ENCODE measurements at regions not wholly inside any gene's neighbourhood (a gene's known extent, or its start where the extent isn't known, plus 50 kb on each side); places are given as distances from the start of the nearest gene placed in this dataset.

GRCh38 chr1:213388199-213388598, 337.2 kb downstream of the RPS6KC1 start:
- Mint-ChIP-seq H3K9me3 (no peaks in the 10 kb centered on the region), H3K36me3 (ENCODE audit: low read depth) (no peaks in the 10 kb centered on the region), H3K27ac (no peak overlapping the region), H3K27me3 (no peaks in the 10 kb centered on the region), H3K4me3 (no peak overlapping the region), H3K4me1 (ENCODE audit: low read depth) (no peaks in the 10 kb centered on the region)

DNA sequence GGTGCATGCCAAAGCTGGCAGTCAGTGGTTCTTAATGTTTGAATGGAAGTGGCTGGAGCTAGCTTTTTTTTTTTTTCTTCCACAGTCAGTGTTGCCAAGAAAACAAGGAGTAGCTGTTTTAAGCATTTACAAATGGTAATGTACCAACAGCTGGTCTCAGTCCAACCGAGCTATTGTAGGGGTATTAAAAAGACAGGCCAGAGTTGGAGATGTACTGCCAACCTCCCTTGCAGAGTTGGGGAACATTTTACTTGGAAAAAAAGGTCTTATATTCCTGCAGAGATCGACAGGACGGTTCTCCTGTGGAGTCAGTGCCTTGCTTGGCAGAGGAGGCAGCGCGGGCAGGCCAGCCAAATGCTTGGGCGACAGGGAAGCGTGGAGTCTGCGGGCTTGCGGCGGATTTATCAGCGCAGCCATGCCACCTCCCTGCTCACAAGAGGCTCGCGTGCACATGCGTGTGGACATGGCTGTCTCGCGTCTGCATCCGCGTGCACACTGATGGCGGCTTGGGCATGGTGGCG, 338.1 kb downstream of the RPS6KC1 start:
- no peak overlapping the region for H3K4me3 Mint-ChIP-seq
- H3K9me3 Mint-ChIP-seq, result no peaks in the 10 kb centered on the region
- no peaks in the 10 kb centered on the region for H3K36me3 Mint-ChIP-seq (ENCODE audit: low read depth)
- no peaks in the 10 kb centered on the region for H3K4me1 Mint-ChIP-seq (ENCODE audit: low read depth)
- no peak overlapping the region for H3K27ac Mint-ChIP-seq
- H3K27me3 Mint-ChIP-seq, result no peaks in the 10 kb centered on the region

- no peaks in the 10 kb centered on the region for H3K4me1 Mint-ChIP-seq (ENCODE audit: low read depth)
- no peak overlapping the region for H3K27ac Mint-ChIP-seq
- no peaks in the 10 kb centered on the region for H3K9me3 Mint-ChIP-seq
- H3K36me3 Mint-ChIP-seq (ENCODE audit: low read depth), result no peaks in the 10 kb centered on the region
- H3K4me3 Mint-ChIP-seq, result no peak overlapping the region
- no peaks in the 10 kb centered on the region for H3K27me3 Mint-ChIP-seq
Observed at GRCh38 chr1:213391445-213391844, 340.4 kb downstream of the RPS6KC1 start.

DNA sequence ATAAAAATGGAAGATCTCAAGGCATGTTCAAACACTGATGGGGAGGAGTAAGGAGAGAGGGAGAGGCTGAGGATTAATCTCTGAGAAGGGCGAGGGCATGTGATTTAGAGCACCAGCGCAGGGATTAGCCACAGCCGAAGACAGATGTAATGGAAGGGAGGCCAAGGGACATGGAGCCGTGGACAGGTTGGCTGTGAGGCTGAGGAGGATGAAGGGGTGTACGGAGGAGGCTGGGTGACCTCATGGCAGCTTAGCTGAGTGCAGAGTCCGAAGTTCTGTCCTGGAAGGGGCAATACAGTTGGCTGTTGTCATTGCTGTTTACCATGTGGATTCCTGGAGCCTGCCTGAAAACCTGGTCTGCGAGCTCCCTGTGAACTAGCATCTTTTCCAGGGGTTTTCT, 342.8 kb downstream of the RPS6KC1 start:
- H3K4me3 Mint-ChIP-seq, result no peak overlapping the region
- H3K9me3 Mint-ChIP-seq, result no peaks in the 10 kb centered on the region
- no peaks in the 10 kb centered on the region for H3K4me1 Mint-ChIP-seq (ENCODE audit: low read depth)
- no peaks in the 10 kb centered on the region for H3K27me3 Mint-ChIP-seq
- H3K27ac Mint-ChIP-seq, result no peak overlapping the region
- no peaks in the 10 kb centered on the region for H3K36me3 Mint-ChIP-seq (ENCODE audit: low read depth)

GRCh38 chr1:213394837-213395236, 343.8 kb downstream of the RPS6KC1 start:
- Mint-ChIP-seq H3K27me3 (no peaks in the 10 kb centered on the region), H3K9me3 (no peaks in the 10 kb centered on the region), H3K4me3 (no peak overlapping the region), H3K27ac (no peak overlapping the region), H3K4me1 (ENCODE audit: low read depth) (no peaks in the 10 kb centered on the region), H3K36me3 (ENCODE audit: low read depth) (no peaks in the 10 kb centered on the region)

GRCh38 chr1:213397638-213398037, 346.6 kb downstream of the RPS6KC1 start:
- no peak overlapping the region for H3K27ac Mint-ChIP-seq
- H3K4me1 Mint-ChIP-seq (ENCODE audit: low read depth), result no peaks in the 10 kb centered on the region
- no peaks in the 10 kb centered on the region for H3K9me3 Mint-ChIP-seq
- H3K36me3 Mint-ChIP-seq (ENCODE audit: low read depth), result no peaks in the 10 kb centered on the region
- H3K27me3 Mint-ChIP-seq, result no peaks in the 10 kb centered on the region
- H3K4me3 Mint-ChIP-seq, result no peak overlapping the region

GRCh38 chr1:213399695-213400094, 348.7 kb downstream of the RPS6KC1 start:
- no peaks in the 10 kb centered on the region for H3K4me1 Mint-ChIP-seq (ENCODE audit: low read depth)
- no peak overlapping the region for H3K27ac Mint-ChIP-seq
- H3K27me3 Mint-ChIP-seq, result no peaks in the 10 kb centered on the region
- H3K4me3 Mint-ChIP-seq, result no peak overlapping the region
- no peaks in the 10 kb centered on the region for H3K9me3 Mint-ChIP-seq
- no peaks in the 10 kb centered on the region for H3K36me3 Mint-ChIP-seq (ENCODE audit: low read depth)

DNA sequence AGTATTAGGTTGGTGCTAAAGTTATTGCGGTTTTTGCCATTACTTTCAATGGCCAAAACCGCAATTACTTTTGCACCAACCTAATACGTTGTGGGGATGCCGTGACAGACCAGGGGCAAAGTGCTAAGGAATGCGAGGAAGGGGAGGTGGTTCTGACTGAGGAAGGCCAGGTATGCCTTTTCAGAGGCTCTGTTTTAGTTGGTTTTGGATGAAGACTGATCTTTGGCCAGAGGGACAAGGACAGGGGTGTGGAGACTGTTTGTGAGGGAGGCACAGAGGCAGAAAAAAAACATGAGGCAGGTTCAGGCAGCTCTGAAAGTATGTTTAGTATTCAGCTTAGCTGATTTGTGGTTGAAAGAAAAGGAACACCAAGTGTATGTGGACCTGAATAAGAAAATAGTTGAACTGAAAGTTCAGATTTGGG, 358.2 kb downstream of the RPS6KC1 start:
- Mint-ChIP-seq H3K9me3 (no peaks in the 10 kb centered on the region), H3K4me3 (no peak overlapping the region), H3K36me3 (ENCODE audit: low read depth) (no peaks in the 10 kb centered on the region), H3K27ac (no peak overlapping the region), H3K27me3 (no peaks in the 10 kb centered on the region), H3K4me1 (ENCODE audit: low read depth) (no peaks in the 10 kb centered on the region)

GRCh38 chr1:213409971-213410370, 358.9 kb downstream of the RPS6KC1 start:
- Mint-ChIP-seq H3K9me3 (no peaks in the 10 kb centered on the region), H3K27ac (no peak overlapping the region), H3K4me1 (ENCODE audit: low read depth) (no peaks in the 10 kb centered on the region), H3K36me3 (ENCODE audit: low read depth) (no peaks in the 10 kb centered on the region), H3K27me3 (no peaks in the 10 kb centered on the region), H3K4me3 (no peak overlapping the region)

DNA sequence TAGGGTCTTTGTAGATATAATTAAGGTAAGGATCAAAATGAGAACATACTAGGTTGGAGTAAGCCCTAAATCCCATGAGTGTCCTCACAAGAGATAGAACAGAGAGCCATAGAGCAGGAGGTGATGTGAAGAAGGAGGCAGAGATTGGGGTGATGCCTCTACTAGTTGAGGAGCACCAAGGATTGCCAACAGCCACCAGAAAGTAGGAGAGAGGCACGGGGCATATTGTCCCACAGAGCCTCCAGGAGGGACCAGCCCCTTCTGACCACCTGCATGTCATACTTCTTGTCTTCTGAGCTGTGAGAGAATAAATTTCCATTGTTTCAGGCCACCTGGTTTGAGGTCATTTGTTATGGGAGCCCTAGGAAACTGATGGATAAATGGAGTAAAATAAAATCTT, 363.3 kb downstream of the RPS6KC1 start:
- H3K27me3 Mint-ChIP-seq, result peaks cover 4% of the 10 kb centered on the region
- no peaks in the 10 kb centered on the region for H3K36me3 Mint-ChIP-seq (ENCODE audit: low read depth)
- H3K27ac Mint-ChIP-seq, result no peak overlapping the region
- no peaks in the 10 kb centered on the region for H3K4me1 Mint-ChIP-seq (ENCODE audit: low read depth)
- H3K9me3 Mint-ChIP-seq, result no peaks in the 10 kb centered on the region
- H3K4me3 Mint-ChIP-seq, result no peak overlapping the region

DNA sequence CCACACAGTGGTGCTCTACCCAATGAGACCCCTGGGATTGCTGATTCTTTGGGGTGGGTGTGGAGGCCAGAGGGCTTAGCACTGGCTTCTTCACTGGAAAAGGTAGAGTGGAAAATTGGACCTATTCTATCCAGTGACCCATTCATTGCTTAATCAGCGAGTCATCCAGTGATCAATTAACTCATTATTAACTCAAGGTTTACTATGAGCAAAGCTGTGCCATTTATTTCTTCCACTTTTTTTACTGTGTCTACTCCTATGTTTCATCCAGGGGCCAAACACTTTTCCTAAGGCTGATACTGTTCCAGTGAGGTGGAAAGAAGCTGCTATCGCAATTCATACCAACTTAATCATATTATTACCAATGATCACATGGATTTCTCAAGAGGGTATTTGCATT, 363.9 kb downstream of the RPS6KC1 start:
- H3K9me3 Mint-ChIP-seq, result no peaks in the 10 kb centered on the region
- no peaks in the 10 kb centered on the region for H3K4me1 Mint-ChIP-seq (ENCODE audit: low read depth)
- H3K36me3 Mint-ChIP-seq (ENCODE audit: low read depth), result no peaks in the 10 kb centered on the region
- no peak overlapping the region for H3K4me3 Mint-ChIP-seq
- no peak overlapping the region for H3K27ac Mint-ChIP-seq
- H3K27me3 Mint-ChIP-seq, result peaks cover 4% of the 10 kb centered on the region

DNA sequence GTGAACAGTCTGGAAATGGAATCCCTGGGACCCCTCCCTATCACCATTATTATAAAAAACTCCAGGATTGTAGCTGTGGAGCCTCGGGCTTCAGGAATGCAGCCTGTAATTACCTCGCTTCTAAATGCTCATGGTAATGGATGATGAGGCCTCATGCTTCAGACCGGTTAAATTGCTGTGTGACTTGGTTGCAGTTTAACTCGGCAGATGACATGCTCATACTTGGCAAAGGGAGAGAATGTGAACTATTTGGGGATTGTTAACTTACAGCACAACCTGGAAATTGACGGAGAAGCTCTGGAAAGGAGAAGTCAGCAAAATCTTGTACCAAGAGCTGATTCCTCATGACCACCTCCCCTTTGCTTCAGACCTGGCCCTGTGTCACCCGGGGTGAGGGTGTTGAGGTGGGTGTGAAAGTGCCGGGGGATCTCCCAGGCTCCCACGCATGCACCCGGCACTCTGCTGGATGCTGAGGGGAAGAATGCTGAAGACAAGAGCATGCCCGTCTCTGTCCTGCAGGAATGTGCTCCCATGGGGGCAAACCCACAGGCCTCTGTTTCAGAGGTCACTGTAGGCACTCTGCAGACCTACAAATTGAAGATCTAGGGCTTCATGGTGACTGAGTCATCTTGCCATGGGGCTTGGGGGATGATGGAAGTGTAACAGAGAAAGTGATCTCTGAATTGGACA, 364.8 kb downstream of the RPS6KC1 start:
- Mint-ChIP-seq H3K4me3 (no peak overlapping the region), H3K27me3 (peaks cover 4% of the 10 kb centered on the region), H3K36me3 (ENCODE audit: low read depth) (no peaks in the 10 kb centered on the region), H3K27ac (no peak overlapping the region), H3K9me3 (no peaks in the 10 kb centered on the region), H3K4me1 (ENCODE audit: low read depth) (no peaks in the 10 kb centered on the region)

GRCh38 chr1:213416461-213417224, 365.6 kb downstream of the RPS6KC1 start:
- Mint-ChIP-seq H3K36me3 (ENCODE audit: low read depth) (no peaks in the 10 kb centered on the region), H3K4me3 (no peak overlapping the region), H3K4me1 (ENCODE audit: low read depth) (no peaks in the 10 kb centered on the region), H3K27me3 (peaks cover 4% of the 10 kb centered on the region), H3K9me3 (no peaks in the 10 kb centered on the region), H3K27ac (no peak overlapping the region)

- Mint-ChIP-seq H3K27ac (no peak overlapping the region), H3K4me1 (ENCODE audit: low read depth) (no peaks in the 10 kb centered on the region), H3K9me3 (no peaks in the 10 kb centered on the region), H3K27me3 (peaks cover 4% of the 10 kb centered on the region), H3K36me3 (ENCODE audit: low read depth) (no peaks in the 10 kb centered on the region), H3K4me3 (no peak overlapping the region)
Observed at GRCh38 chr1:213417225-213417820, 366.3 kb downstream of the RPS6KC1 start.

- Mint-ChIP-seq H3K4me1 (ENCODE audit: low read depth) (no peaks in the 10 kb centered on the region), H3K4me3 (no peak overlapping the region), H3K36me3 (ENCODE audit: low read depth) (no peaks in the 10 kb centered on the region), H3K9me3 (no peaks in the 10 kb centered on the region), H3K27me3 (peaks cover 4% of the 10 kb centered on the region), H3K27ac (no peak overlapping the region)
Observed at GRCh38 chr1:213417846-213418245, 366.8 kb downstream of the RPS6KC1 start.

Data from stimulated activated naive CD8-positive, alpha-beta T cell treated with anti-CD3 and anti-CD28 coated beads, Interleukin-15, Interleukin-2, amounts not matched to agents 100 ng/mL and 50 ng/mL, for 24 hours (primary cell).